HEK293 (cell line): ENCODE measurements at regions not wholly inside any gene's neighbourhood (a gene's known extent, or its start where the extent isn't known, plus 50 kb on each side); places are given as distances from the start of the nearest gene placed in this dataset.

Experiments used
- KLF9 ChIP-seq: fragments of 450-650 bp; formaldehyde crosslinking; IDR thresholded peaks from 2 replicates; pipeline ENCODE4 v1.5.1; 2016; ENCODE audit warnings: missing biosample characterization, missing genetic modification characterization, low read depth
- SCRT2 ChIP-seq: fragments of 450-650 bp; formaldehyde crosslinking; IDR thresholded peaks from 2 replicates; pipeline ENCODE4 v1.5.1; 2016; ENCODE audit warnings: missing biosample characterization, missing genetic modification characterization
- ZNF114 ChIP-seq: fragments of 450-650 bp; formaldehyde crosslinking; IDR thresholded peaks from 2 replicates; pipeline ENCODE4 v1.5.0; 2017; ENCODE audit warnings: missing biosample characterization, missing genetic modification characterization
- ZNF239 ChIP-seq: fragments of 450-650 bp; formaldehyde crosslinking; IDR thresholded peaks from 2 replicates; pipeline ENCODE4 v1.5.1; 2016; ENCODE audit warnings: missing biosample characterization, missing genetic modification characterization
- ZNF341 ChIP-seq: fragments of 450-650 bp; formaldehyde crosslinking; IDR thresholded peaks from 2 replicates; pipeline ENCODE4; 2016; ENCODE audit warnings: low read depth, missing biosample characterization, missing genetic modification characterization
- ZNF660 ChIP-seq: fragments of 450-650 bp; IDR thresholded peaks from 2 replicates; pipeline ENCODE4 v1.5.1; 2018; ENCODE audit warnings: missing biosample characterization, mild to moderate bottlenecking, missing genetic modification characterization
- ZSCAN16 ChIP-seq: fragments of 450-650 bp; formaldehyde crosslinking; IDR thresholded peaks from 2 replicates; pipeline ENCODE4 v1.5.1; 2016; ENCODE audit warnings: missing biosample characterization, missing genetic modification characterization
- TF ChIP-seq, protein P1 (sequence below): fragments of 450-650 bp; formaldehyde crosslinking; IDR thresholded peaks from 2 replicates; pipeline ENCODE4 v1.5.1; 2016; ENCODE audit warnings: missing biosample characterization, missing genetic modification characterization

DNA sequence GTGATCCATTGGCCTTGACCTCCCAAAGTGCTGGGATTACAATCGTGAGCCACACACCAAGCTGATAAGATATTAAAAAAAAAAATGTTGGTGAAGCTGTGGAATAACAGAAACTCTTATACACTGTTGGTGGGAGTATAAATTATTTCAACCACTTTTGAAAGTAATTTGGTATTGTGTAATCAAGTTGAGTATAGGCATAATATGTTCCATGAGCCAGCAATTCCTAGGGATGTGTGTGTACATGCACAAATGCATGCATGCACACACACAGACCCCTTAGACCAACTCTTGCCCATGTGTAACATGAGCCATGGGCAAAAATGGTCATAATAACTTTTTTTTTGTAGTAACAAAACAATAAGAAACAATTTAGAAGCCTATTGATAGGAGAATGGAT, 130.2 kb upstream of the ANKRD28 start:
- TF ChIP-seq ZNF239 (tag by site-specific recombination): no peak
- TF ChIP-seq ZSCAN16 (tag by site-specific recombination): no peak
- no peak for TF ChIP-seq ZNF660 (tag by site-specific recombination)
- no peak for TF ChIP-seq ZNF341 (tag by site-specific recombination)
- no peak for TF ChIP-seq KLF9
- TF ChIP-seq, protein P1, sequence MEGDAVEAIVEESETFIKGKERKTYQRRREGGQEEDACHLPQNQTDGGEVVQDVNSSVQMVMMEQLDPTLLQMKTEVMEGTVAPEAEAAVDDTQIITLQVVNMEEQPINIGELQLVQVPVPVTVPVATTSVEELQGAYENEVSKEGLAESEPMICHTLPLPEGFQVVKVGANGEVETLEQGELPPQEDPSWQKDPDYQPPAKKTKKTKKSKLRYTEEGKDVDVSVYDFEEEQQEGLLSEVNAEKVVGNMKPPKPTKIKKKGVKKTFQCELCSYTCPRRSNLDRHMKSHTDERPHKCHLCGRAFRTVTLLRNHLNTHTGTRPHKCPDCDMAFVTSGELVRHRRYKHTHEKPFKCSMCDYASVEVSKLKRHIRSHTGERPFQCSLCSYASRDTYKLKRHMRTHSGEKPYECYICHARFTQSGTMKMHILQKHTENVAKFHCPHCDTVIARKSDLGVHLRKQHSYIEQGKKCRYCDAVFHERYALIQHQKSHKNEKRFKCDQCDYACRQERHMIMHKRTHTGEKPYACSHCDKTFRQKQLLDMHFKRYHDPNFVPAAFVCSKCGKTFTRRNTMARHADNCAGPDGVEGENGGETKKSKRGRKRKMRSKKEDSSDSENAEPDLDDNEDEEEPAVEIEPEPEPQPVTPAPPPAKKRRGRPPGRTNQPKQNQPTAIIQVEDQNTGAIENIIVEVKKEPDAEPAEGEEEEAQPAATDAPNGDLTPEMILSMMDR: no peak
- TF ChIP-seq ZNF114: no peak
- no peak for TF ChIP-seq SCRT2
